NCI-H82 (cell line): ENCODE measurements at regions not wholly inside any gene's neighbourhood (a gene's known extent, or its start where the extent isn't known, plus 50 kb on each side); places are given as distances from the start of the nearest gene placed in this dataset.

Source experiments
- DNase-seq: peaks from one replicate; lab custom pipeline; 2025; lab: John Stamatoyannopoulos, UW

- DNase-seq: no peak
These were observed 152.5 kb upstream of the NAV2 start for GRCh38 chr11:19560156-19560555.

- DNase-seq: no peak
These were observed 152.9 kb upstream of the NAV2 start for GRCh38 chr11:19559746-19560145.

GRCh38 chr11:19558189-19558986 is 154.2 kb upstream of the NAV2 start:
- DNase-seq: no peak

DNA sequence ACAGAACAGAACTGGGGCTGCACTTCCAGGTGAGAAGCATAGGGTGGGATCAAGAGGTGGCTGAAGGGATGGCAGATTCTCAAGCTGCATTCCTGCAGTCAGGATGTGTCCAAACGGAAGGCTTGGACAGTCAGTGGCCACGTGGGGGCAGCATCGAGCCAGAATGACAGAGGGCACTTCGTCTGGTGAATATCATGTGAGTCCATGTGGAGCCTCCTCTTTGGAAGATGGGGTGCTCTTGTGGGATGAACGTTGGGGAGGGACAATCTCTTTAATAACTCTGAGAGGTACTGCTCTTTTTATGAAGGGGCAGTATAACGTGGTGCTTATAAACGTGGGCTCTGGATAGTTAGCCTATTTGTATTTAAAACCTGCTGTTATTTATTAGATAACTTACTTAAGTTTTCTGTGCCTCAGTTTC is 154.9 kb upstream of the NAV2 start:
- DNase-seq: peak; percentile 81

DNA sequence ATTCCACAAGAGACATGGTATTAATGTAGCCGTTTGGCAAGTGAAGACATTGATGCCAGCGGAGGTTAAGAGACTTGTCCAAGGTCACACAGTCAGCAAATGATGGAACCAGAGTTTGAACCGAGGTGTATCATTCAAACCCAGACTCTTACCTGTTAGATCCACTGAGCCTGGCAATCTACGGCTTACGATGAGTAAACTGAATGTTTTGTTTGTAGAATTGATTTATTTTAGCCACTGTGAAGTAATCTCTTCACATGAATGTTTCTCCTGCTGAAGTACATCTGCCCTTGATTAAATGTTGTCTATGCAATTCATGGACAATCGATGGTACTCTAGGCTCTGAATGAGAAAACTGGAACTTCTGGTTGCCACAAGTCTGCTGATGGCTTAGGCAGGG is 155.5 kb upstream of the NAV2 start:
- no peak for DNase-seq

- no peak for DNase-seq
These were observed 157.4 kb upstream of the NAV2 start for GRCh38 chr11:19555266-19555665.

- DNase-seq: peak; percentile 79
These were observed 158.8 kb upstream of the NAV2 start for GRCh38 chr11:19553683-19554333.

- no peak for DNase-seq
These were observed 159.9 kb upstream of the NAV2 start for GRCh38 chr11:19552656-19553260.

DNA sequence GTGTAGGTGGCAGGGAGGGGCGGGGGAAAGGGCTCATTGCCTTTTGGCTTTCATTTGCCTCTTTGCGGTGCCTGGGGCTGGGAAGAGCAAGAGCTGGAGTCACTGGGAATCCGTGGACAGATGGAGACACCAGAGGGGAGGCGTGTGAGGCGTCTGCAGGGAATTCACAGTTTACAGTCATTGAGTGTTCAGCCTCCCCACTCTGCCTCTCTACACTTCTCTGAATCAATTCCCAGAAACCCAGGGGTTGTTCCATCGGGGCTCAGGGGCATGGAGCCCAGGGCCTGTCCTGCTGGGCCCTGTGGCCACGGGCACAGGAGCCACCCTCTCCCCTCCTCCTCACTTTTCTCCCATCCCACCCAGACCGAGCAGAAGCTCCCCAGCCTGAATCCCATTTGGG is 160.5 kb upstream of the NAV2 start:
- peak; percentile 36 for DNase-seq

DNA sequence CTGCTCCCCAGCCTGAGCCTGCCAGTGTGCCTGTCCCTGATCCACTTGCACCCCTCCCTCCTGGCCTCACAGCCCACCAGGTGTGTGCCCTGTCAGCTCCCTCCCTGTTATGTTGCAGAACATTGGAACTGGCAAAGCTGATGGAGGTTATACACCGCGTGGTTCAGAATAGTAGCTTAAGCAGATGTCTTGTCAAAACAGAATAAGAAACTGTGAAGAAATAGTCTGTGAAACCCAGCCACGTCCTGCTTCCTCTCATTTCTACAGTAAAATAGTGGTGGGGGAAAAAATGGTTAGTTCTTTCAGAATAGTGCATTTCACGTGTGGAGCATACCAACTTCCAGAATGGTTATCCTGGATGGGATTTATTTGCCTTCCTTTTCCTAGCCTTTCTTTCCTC is 161.2 kb upstream of the NAV2 start:
- DNase-seq: no peak

- no peak for DNase-seq
These were observed 165.6 kb upstream of the NAV2 start for GRCh38 chr11:19547044-19547443.

GRCh38 chr11:19546325-19546724 is 166.3 kb upstream of the NAV2 start:
- no peak for DNase-seq

DNA sequence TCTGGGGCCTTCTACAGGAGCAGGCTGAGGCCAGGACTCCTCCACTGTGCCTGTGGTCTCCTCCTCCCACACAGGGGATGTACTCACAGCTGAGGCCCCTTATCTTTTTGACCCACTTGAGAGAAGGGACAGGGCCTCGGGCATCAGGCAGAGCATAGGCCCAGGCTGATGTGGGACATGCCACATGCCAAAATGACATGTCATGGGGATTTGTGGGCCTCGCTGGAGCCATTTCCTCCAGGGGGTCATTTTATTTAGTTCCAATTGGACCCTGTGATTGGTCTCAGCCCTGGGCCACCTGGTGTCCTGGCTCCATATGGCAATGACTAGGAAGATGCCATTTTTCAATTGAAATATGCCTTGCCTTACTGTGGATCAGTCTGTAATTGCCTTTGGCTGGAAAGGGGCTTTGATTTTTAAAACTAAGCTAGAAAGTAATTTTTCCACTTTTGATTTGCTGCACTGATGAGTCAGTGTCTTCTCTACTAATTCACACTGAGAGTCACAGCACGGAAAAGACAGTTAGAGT is 171.1 kb upstream of the NAV2 start:
- no peak for DNase-seq

- peak; percentile 59 for DNase-seq
These were observed 172.8 kb upstream of the NAV2 start for GRCh38 chr11:19539861-19540260.

DNA sequence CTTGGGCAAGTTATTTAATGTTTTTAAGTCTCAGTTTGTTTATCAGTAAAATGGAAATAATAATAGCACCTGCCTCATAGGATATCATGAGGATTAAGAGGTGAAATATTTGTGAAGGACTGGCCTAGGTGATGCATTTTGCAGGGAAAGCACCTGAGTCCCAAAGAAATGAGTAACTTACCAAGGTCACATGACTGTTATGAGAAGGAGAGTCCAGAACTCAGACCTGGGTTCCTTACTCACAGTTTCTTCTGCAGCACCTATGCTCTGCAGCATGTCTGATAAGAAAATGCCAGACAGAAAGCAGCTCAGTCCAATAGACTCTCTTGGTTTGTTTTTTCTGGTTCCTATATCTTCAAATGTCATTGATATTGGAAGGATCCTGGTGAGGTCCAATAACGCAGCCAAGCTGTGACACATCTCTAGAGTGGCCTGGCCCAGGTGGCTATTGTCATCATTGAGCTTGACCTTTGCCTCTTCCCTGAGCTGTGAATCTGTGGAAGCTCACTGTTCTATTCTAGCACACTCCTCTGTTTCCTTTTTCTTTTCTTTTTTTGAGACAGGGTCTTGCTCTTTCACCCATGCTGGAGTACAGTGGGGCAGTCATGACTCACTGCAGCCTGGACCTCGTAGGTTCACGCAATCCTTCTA is 174.7 kb upstream of the NAV2 start:
- DNase-seq: no peak

DNA sequence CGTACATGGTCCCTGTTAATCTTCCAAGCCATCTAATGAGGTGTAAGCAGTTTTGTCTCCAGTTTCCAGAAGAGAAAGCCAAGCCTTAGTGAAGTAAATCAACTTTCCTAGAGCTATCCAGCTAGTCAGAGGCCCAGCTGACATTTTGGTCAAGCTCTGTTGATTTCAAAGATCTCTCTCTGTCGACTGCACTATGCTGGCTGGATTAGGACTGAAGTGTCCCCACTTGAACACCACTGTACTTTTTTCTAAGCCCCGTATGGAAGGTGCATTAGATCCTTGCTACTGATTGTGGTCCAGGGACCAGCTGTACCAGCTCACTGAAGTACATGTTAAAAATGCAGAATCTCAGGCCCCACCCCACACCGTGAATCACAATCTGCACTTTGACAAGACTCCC is 176.5 kb upstream of the NAV2 start:
- DNase-seq: no peak

DNA sequence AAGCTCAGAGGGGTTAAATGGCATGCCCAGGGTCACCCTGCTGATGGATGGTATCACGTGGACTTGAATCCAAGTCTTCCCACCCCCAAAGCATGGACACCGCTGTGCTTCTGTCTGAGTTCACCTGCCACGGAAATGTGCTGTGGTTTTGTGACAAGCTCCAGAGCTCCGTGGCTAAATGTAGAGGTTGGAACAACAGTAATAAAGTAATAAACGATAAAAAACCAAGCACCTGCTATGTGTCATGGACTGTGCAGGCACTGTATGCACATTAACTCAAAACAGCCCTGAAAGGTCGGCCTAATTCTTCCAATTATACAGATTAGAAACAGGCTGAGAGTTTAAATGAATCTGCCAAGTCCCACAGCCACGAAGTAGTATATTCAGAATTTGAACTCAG is 182.1 kb upstream of the NAV2 start:
- no peak for DNase-seq

DNA sequence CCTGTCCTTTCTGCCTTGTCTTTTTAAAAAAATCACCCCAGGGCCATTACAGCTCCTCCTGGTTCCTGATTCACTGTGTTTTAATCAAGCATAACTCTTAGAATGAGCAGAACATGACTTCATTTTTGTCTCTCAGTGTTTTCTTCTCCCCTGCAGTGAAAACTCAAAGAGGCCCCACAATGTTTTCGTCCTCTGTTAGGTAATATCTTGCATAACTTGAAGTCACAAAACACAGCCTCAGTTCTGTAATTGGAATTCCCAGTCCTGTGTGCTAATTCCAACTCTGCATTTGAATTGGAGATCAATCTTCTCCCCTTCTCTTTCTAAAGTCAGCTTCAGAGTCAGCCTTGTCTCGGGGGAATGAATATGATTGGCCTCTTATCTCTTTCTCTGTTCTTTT is 186.5 kb upstream of the NAV2 start:
- DNase-seq: no peak

- DNase-seq: no peak
These were observed 186.9 kb upstream of the NAV2 start for GRCh38 chr11:19525714-19526113.

- DNase-seq: no peak
These were observed 187.4 kb upstream of the NAV2 start for GRCh38 chr11:19525276-19525675.

DNA sequence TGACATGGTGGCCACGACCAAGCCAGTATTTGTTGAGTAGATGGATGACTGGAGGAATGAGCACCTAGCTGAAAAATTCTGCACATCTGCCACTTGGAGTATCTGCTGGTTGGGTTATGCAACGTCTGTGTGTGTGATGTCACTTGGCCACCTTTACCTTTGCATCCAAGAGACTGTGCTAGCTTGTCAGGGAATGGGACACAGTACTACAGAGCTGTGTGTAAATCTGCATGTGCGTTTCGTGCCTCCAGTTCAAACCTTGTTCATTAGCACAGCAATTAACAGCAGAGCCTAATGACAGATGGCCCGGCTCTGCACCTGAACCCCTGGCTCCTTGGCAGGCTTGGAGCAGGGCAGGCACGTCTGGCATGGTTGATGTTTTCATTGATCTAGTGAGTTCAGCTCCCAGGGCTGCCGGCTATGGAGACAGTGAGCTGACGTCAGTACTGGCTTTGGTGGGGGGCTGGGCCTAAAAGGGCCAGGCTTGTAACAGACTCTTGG is 188.4 kb upstream of the NAV2 start:
- DNase-seq: peak; percentile 50

DNA sequence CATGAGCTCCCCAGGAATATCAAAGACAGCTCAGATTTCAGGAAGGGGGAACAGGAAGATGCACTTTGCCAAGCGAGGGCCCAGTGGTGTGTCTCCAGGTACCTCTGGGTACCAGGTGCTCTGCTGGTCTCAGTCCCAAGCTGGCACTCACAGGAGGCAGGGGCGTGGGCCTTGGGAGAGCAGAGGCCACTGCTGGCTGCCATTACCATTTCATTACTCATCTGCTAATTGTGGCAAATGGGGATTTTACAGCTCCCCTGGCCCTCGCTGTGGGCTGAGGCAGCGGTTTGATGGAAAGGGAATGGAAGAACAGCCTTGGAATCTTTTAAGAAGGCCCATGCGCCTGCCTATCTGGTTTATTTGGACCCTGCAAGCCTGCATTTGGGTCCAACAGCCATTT is 192.0 kb upstream of the NAV2 start:
- no peak for DNase-seq
